ENCODE measurements at regions not wholly inside any gene's neighbourhood (a gene's known extent, or its start where the extent isn't known, plus 50 kb on each side); places are given as distances from the start of the nearest gene placed in this dataset.

- TF ChIP-seq POLR2A (IDR thresholded peaks at IDR 0.05; ENCODE audit: low read length) (no peak), GATA1 (IDR thresholded peaks at IDR 0.05; ENCODE audit: low read depth, low read length) (no peak)
These were observed 66.5 kb upstream of the FNDC3B start for GRCh38 chr3:171972871-171973348.

All from erythroblast (primary cell).